ENCODE measurements at regions not wholly inside any gene's neighbourhood (a gene's known extent, or its start where the extent isn't known, plus 50 kb on each side); places are given as distances from the start of the nearest gene placed in this dataset.

GRCh38 chr9:86734771-86735170 is 212.5 kb downstream of the GAS1 start:
- no peak overlapping the region for H3K4me3 Mint-ChIP-seq
- H3K36me3 Mint-ChIP-seq = no peaks in the 10 kb centered on the region
- Histone ChIP-seq H3K36me3 (replicated peaks in 1 of 2; ENCODE audit: control insufficient read depth in 1 of 2, insufficient read depth in 2 of 2, low read length in 2 of 2) (no peaks in the 10 kb centered on the region), H4K20me1 (ENCODE audit: insufficient read depth, low read length) (no peaks in the 10 kb centered on the region), H3K79me2 (ENCODE audit: insufficient read depth, low read length) (no peaks in the 10 kb centered on the region), H3K4me2 (replicated peaks; ENCODE audit: extremely low read depth, low read length, poor library complexity, severe bottlenecking) (no peak overlapping the region), H3K27ac (ENCODE audit: low read depth in 1 of 2, low read length in 2 of 2) (no peak overlapping the region), H2AFZ (ENCODE audit: insufficient read depth, low read depth, low read length, poor library complexity, severe bottlenecking) (no peak overlapping the region), H3K9me3 (replicated peaks in 1 of 2; ENCODE audit: control insufficient read depth in 1 of 2, insufficient read depth in 1 of 2, low read length in 2 of 2) (no peaks in the 10 kb centered on the region), H3K27me3 (ENCODE audit: control insufficient read depth in 2 of 2, insufficient read depth in 2 of 2, low read length in 2 of 2) (peaks cover 0 to 3% of the 10 kb centered on the region in 2 donors), H3K9ac (ENCODE audit: insufficient read depth, low read length, poor library complexity, severe bottlenecking) (no peak overlapping the region), H3K4me3 (replicated peaks in 1 of 3; ENCODE audit: low read depth in 2 of 3, low read length in 3 of 3) (no peak overlapping the region), H3K4me1 (ENCODE audit: control insufficient read depth in 1 of 2, insufficient read depth in 2 of 2, low read length in 2 of 2) (no peaks in the 10 kb centered on the region)
- H3K27ac Mint-ChIP-seq = peak overlapping the region in 1 of 7 donors; percentile 39
- intact Hi-C loops (cut with micrococcal nuclease) = no loop called here
- no peaks in the 10 kb centered on the region for H3K4me1 Mint-ChIP-seq
- peaks cover 2 to 7% (median 2%) of the 10 kb centered on the region in 3 donors for H3K27me3 Mint-ChIP-seq (ENCODE audit: low read depth in 3 of 3)
- TF ChIP-seq CTCF (IDR thresholded peaks at IDR 0.05) = no peak
- peaks cover 2 to 11% (median 4%) of the 10 kb centered on the region in 7 donors for H3K9me3 Mint-ChIP-seq
- WGBS (ENCODE audit: insufficient coverage) = 78% methylated on average over 1 of the region's 1 CpG
- DNase-seq = no peak

GRCh38 chr9:86733929-86734328 is 213.4 kb downstream of the GAS1 start:
- Histone ChIP-seq H3K4me1 (ENCODE audit: control insufficient read depth in 1 of 2, insufficient read depth in 2 of 2, low read length in 2 of 2) (no peaks in the 10 kb centered on the region), H3K79me2 (ENCODE audit: insufficient read depth, low read length) (no peaks in the 10 kb centered on the region), H3K27ac (ENCODE audit: low read depth in 1 of 2, low read length in 2 of 2) (no peak overlapping the region), H3K36me3 (replicated peaks in 1 of 2; ENCODE audit: control insufficient read depth in 1 of 2, insufficient read depth in 2 of 2, low read length in 2 of 2) (no peaks in the 10 kb centered on the region), H3K4me2 (replicated peaks; ENCODE audit: extremely low read depth, low read length, poor library complexity, severe bottlenecking) (no peak overlapping the region), H4K20me1 (ENCODE audit: insufficient read depth, low read length) (no peaks in the 10 kb centered on the region), H3K4me3 (replicated peaks in 1 of 3; ENCODE audit: low read depth in 2 of 3, low read length in 3 of 3) (no peak overlapping the region), H2AFZ (ENCODE audit: insufficient read depth, low read depth, low read length, poor library complexity, severe bottlenecking) (no peak overlapping the region), H3K9ac (ENCODE audit: insufficient read depth, low read length, poor library complexity, severe bottlenecking) (no peak overlapping the region), H3K9me3 (replicated peaks in 1 of 2; ENCODE audit: control insufficient read depth in 1 of 2, insufficient read depth in 1 of 2, low read length in 2 of 2) (peaks cover 0 to 2% of the 10 kb centered on the region in 2 donors), H3K27me3 (ENCODE audit: control insufficient read depth in 2 of 2, insufficient read depth in 2 of 2, low read length in 2 of 2) (peaks cover 0 to 3% of the 10 kb centered on the region in 2 donors)
- no peak for TF ChIP-seq CTCF (IDR thresholded peaks at IDR 0.05)
- Mint-ChIP-seq H3K27me3 (ENCODE audit: low read depth in 3 of 3) (peaks cover 2 to 7% (median 2%) of the 10 kb centered on the region in 3 donors), H3K9me3 (peaks cover 2 to 12% (median 4%) of the 10 kb centered on the region in 7 donors), H3K4me1 (no peaks in the 10 kb centered on the region), H3K36me3 (no peaks in the 10 kb centered on the region), H3K27ac (no peak overlapping the region), H3K4me3 (no peak overlapping the region)
- intact Hi-C loops (cut with micrococcal nuclease) = no loop called here
- no peak for DNase-seq
- 90% methylated on average over 4 of the region's 6 CpGs for WGBS (ENCODE audit: insufficient coverage)

All from CD14-positive monocyte (primary cell).